ENCODE measurements at regions not wholly inside any gene's neighbourhood (a gene's known extent, or its start where the extent isn't known, plus 50 kb on each side); places are given as distances from the start of the nearest gene placed in this dataset.
A peak's percentile ranks its signal among the peaks of the same experiment; 100 is the strongest.

DNA sequence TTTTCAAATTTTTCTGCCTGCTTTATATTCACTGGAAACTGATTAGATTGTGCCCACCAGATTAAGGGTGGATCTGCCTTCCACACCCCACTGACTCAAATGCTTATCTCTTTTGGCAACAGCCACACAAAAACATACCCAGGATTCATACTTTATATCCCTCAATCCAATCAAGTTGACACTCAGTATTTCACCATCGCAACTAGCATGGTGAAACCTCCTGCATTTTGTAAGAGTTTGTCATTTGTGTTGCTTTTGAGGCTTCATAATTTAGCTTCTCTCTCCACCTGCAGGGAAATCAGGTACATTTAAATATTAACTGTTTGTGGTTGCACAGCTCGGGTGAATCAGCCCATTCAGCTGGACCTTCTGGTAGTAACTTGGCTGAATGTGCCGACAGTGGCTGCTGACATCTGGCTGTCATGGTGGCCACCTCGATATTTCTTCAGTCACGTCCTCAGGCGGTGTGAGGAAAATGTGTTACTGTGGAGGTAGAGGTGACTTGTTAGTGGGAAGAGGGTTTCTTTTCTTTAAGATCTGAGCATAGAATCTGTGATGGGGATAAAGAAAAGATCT is 224.0 kb downstream of the PTBP2 start:
- no peaks in the 10 kb centered on the region for H3K9me3 ChIP-seq (ENCODE audit: control insufficient read depth, low read depth, low read length)
- H3K23ac ChIP-seq (ENCODE audit: insufficient read length, low read depth, low read length) = no peak overlapping the region
- H4K5ac ChIP-seq (ENCODE audit: insufficient read length, low read depth, low read length) = no peak overlapping the region
- TF ChIP-seq CTCF (conservative IDR thresholded peaks at IDR 0.05) = no peak
- H3K4ac ChIP-seq (ENCODE audit: low read depth, low read length) = no peak overlapping the region
- H2BK120ac ChIP-seq (ENCODE audit: low read depth, low read length, poor library complexity, severe bottlenecking) = no peak overlapping the region
- H2BK12ac ChIP-seq (ENCODE audit: insufficient read length, low read depth, low read length) = no peak overlapping the region
- H4K8ac ChIP-seq (replicated peaks; ENCODE audit: insufficient read length, low read depth, low read length) = no peak overlapping the region
- H3K4me1 ChIP-seq (ENCODE audit: insufficient read depth, low read length) = no peaks in the 10 kb centered on the region
- Mint-ChIP-seq H3K4me3 (no peak overlapping the region), H3K27ac (peak overlapping the region in 1 of 3 experiments; percentile 28; a peak in 1 of 7 replicates), H3K9me3 (no peaks in the 10 kb centered on the region), H3K27me3 (ENCODE audit: low read depth) (no peaks in the 10 kb centered on the region), H3K4me1 (no peaks in the 10 kb centered on the region), H3K36me3 (ENCODE audit: insufficient read depth in 1 of 3, low read depth in 3 of 3) (no peaks in the 10 kb centered on the region; a peak in 1 of 7 replicates)
- H2AFZ ChIP-seq (ENCODE audit: low read length) = no peak overlapping the region
- H3K23me2 ChIP-seq (ENCODE audit: insufficient read length, low read depth, low read length, poor library complexity, severe bottlenecking) = no peaks in the 10 kb centered on the region
- no peak overlapping the region for H2BK15ac ChIP-seq (ENCODE audit: low read depth, low read length)
- H3K27ac ChIP-seq (ENCODE audit: insufficient read length, low read depth, low read length) = no peak overlapping the region
- no peak for DNase-seq
- no peaks in the 10 kb centered on the region for H3K79me1 ChIP-seq (ENCODE audit: insufficient read depth, low read depth, low read length, poor library complexity, severe bottlenecking)
- no peak overlapping the region for H3K4me2 ChIP-seq (ENCODE audit: insufficient read depth, insufficient read length, low read length)
- no peak overlapping the region for H2BK5ac ChIP-seq (ENCODE audit: insufficient read length, low read length)
- no peak overlapping the region for H2AK5ac ChIP-seq (ENCODE audit: insufficient read length, low read length)
- H3K18ac ChIP-seq (ENCODE audit: insufficient read length, low read depth, low read length) = no peak overlapping the region
- no peak overlapping the region for H2BK20ac ChIP-seq (ENCODE audit: low read depth, low read length, poor library complexity, severe bottlenecking)
- no CpG with 5 or more reads among the region's 6 CpGs for WGBS (ENCODE audit: extremely low coverage, insufficient read length, low lambda C conversion rate)
- no peak overlapping the region for H3K56ac ChIP-seq (ENCODE audit: insufficient read length, low read depth, low read length)
- no peaks in the 10 kb centered on the region for H3K79me2 ChIP-seq (ENCODE audit: insufficient read depth, low read length)
- H4K20me1 ChIP-seq (ENCODE audit: control insufficient read depth, insufficient read depth, insufficient read length) = no peaks in the 10 kb centered on the region
- H3K14ac ChIP-seq (ENCODE audit: insufficient read depth, low read length) = no peak overlapping the region; the same call in 1 of the 2 replicates
- H3K27me3 ChIP-seq (ENCODE audit: insufficient read depth, low read length) = no peaks in the 10 kb centered on the region
- H4K91ac ChIP-seq (ENCODE audit: insufficient read length, low read depth, low read length) = no peak overlapping the region
- H3K9ac ChIP-seq (ENCODE audit: extremely low read depth, insufficient read length, low read length) = no peak overlapping the region
- H3T11ph ChIP-seq (ENCODE audit: low read length) = no peak overlapping the region

All from H9 (cell line).